Neural cell (in vitro differentiated cells): ENCODE measurements at regions not wholly inside any gene's neighbourhood (a gene's known extent, or its start where the extent isn't known, plus 50 kb on each side); places are given as distances from the start of the nearest gene placed in this dataset.

Experiments used
- H2AFZ ChIP-seq: fragments of 200-600, 300-800 bp; sonication (generic), shearing (Covaris generic); 2 replicates; pipeline ENCODE4 v1.6.0; 2014; ENCODE audit warnings: low read depth, mild to moderate bottlenecking, antibody characterized with exemption, low read length, moderate library complexity
- H3F3A ChIP-seq: fragments of 200-600 bp; shearing (Covaris generic); 2 replicates; pipeline ENCODE4 v1.6.1; 2016; ENCODE audit warnings: mild to moderate bottlenecking, moderate library complexity, mixed read lengths, antibody characterized with exemption, low read length; ENCODE audit not compliant: insufficient read depth, poor library complexity, severe bottlenecking
- H3K27ac ChIP-seq: fragments of 200-600, 300-800 bp; sonication (generic), shearing (Covaris generic); 2 replicates; pipeline ENCODE4 v1.5.1; 2014; ENCODE audit warnings: mild to moderate bottlenecking, low read length, moderate library complexity
- H3K27me3 ChIP-seq: fragments of 300-800, 200-600 bp; sonication (generic), shearing (Covaris generic); 2 replicates; pipeline ENCODE4 v1.6.0; 2014; ENCODE audit warnings: mild to moderate bottlenecking, low read depth, low read length, moderate library complexity; ENCODE audit not compliant: insufficient read depth
- H3K36me3 ChIP-seq: fragments of 300-800, 200-600 bp; sonication (generic), shearing (Covaris generic); 2 replicates; pipeline ENCODE4 v1.5.1; 2014; ENCODE audit warnings: mild to moderate bottlenecking, antibody characterized with exemption, low read length, moderate library complexity; ENCODE audit not compliant: insufficient read depth
- H3K4me2 ChIP-seq: fragments of 300-800, 200-600 bp; sonication (generic), shearing (Covaris generic); 2 replicates; pipeline ENCODE4 v1.6.0; 2014; ENCODE audit warnings: mild to moderate bottlenecking, low read length
- H3K4me3 ChIP-seq: fragments of 300-800, 200-600 bp; sonication (generic), shearing (Covaris generic); 2 replicates; pipeline ENCODE4 v1.5.1; 2014; ENCODE audit warnings: mild to moderate bottlenecking, low read length, moderate library complexity
- H3K79me2 ChIP-seq: fragments of 200-600 bp; shearing (Covaris generic); replicated peaks from 2 replicates; pipeline ENCODE4 v1.6.0; 2014; ENCODE audit warnings: mild to moderate bottlenecking, low read length, moderate library complexity; ENCODE audit not compliant: insufficient read depth
- H3K9ac ChIP-seq: fragments of 300-800, 200-600 bp; sonication (generic), shearing (Covaris generic); 2 replicates; pipeline ENCODE4 v1.6.1; 2016; ENCODE audit warnings: mild to moderate bottlenecking, low read length, mixed read lengths
- H3K9me2 ChIP-seq: fragments of 200-600 bp; shearing (Covaris generic); 2 replicates; pipeline ENCODE4 v1.6.1; 2016; ENCODE audit warnings: mild to moderate bottlenecking, low read length, mixed read lengths; ENCODE audit not compliant: insufficient read depth
- H3K9me3 ChIP-seq: fragments of 200-600, 300-800 bp; sonication (generic), shearing (Covaris generic); 2 replicates; pipeline ENCODE4 v1.6.1; 2016; ENCODE audit warnings: mild to moderate bottlenecking, mixed run types, low read length, moderate library complexity, mixed read lengths
- H4K20me1 ChIP-seq: fragments of 200-600 bp; shearing (Covaris generic); 2 replicates; pipeline ENCODE4 v1.6.1; 2016; ENCODE audit warnings: mild to moderate bottlenecking, mixed run types; ENCODE audit not compliant: insufficient read depth
- CTCF ChIP-seq: fragments of 450-650 bp; IDR thresholded peaks from 2 replicates; pipeline ENCODE4 v1.5.1; 2014; ENCODE audit warnings: antibody characterized with exemption, mild to moderate bottlenecking, moderate library complexity; ENCODE audit not compliant: poor library complexity, severe bottlenecking
- EP300 ChIP-seq: fragments of 450-650 bp; conservative IDR thresholded peaks from 2 replicates; pipeline ENCODE4 v1.6.1; 2014; ENCODE audit warnings: antibody characterized with exemption, mild to moderate bottlenecking, moderate library complexity; ENCODE audit not compliant: poor library complexity, severe bottlenecking
- EZH2 ChIP-seq: fragments of 200-600, 300-800 bp; shearing (Covaris generic), sonication (generic); IDR thresholded peaks from 2 replicates; pipeline ENCODE4 v1.6.1; 2014; ENCODE audit warnings: antibody characterized with exemption, low read length, borderline replicate concordance, mild to moderate bottlenecking; ENCODE audit not compliant: insufficient read depth, poor library complexity, severe bottlenecking
- MXI1 ChIP-seq: fragments of 450-650 bp; conservative IDR thresholded peaks from 2 replicates; pipeline ENCODE4 v1.6.1; 2014; ENCODE audit warnings: antibody characterized with exemption, mild to moderate bottlenecking; ENCODE audit not compliant: poor library complexity, severe bottlenecking
- POLR2AphosphoS5 ChIP-seq: IDR thresholded peaks from 2 replicates; pipeline ENCODE4 v1.6.1; 2012
- RAD21 ChIP-seq: fragments of 450-650 bp; conservative IDR thresholded peaks from 2 replicates; pipeline ENCODE4 v1.6.1; 2014; ENCODE audit warnings: antibody characterized with exemption, mild to moderate bottlenecking, moderate library complexity
- SMC3 ChIP-seq: fragments of 450-650 bp; conservative IDR thresholded peaks from 2 replicates; pipeline ENCODE4 v1.6.1; 2014; ENCODE audit warnings: antibody characterized with exemption, mild to moderate bottlenecking, moderate library complexity; ENCODE audit not compliant: poor library complexity
- TAF1 ChIP-seq: IDR thresholded peaks from 2 replicates; pipeline ENCODE4 v1.6.1; 2012; ENCODE audit warnings: low read depth
- TF ChIP-seq, protein P1 (sequence below): IDR thresholded peaks from 2 replicates; pipeline ENCODE4 v1.6.1; 2012; ENCODE audit warnings: borderline replicate concordance

DNA sequence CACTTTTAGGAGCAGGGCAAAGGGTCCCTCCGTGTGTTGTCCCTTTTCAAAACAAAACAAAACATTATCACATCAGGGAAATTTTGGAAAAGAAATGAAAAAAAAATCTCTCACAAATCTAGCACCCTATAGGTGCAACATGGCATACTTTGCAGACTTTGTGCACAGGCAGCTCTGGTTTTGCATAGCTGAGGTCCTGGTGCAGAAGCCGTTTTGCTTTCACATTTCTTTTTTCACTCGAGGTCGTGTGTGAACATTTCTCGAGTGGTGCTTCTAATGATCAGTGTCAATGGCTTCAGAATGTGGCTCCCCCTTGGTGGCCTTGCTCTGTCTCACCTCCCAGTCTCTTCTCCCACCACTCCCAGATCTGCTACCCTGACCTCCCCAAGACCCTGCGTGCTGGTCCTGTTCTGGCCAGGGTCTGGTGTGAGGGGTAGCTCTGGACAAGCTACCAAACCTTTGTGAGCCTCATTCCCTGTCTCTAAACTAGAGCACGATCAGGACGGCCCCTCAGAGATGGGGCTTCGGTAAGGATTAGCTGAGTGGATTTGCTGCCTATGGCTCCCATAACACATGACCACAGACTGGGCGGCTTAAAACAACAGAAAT, 258.0 kb downstream of the NSG2 start:
- Histone ChIP-seq H3K4me2 (no peak overlapping the region), H3K27me3 (no peaks in the 10 kb centered on the region), H3K9me3 (no peaks in the 10 kb centered on the region), H4K20me1 (no peaks in the 10 kb centered on the region), H3K27ac (no peak overlapping the region), H3K79me2 (no peaks in the 10 kb centered on the region), H2AFZ (no peak overlapping the region), H3K36me3 (no peaks in the 10 kb centered on the region), H3K4me3 (no peak overlapping the region), H3K9ac (no peak overlapping the region), H3F3A (no peaks in the 10 kb centered on the region), H3K9me2 (no peaks in the 10 kb centered on the region)
- TF ChIP-seq EP300 (no peak), TAF1 (no peak), SMC3 (no peak), EZH2 (no peak), POLR2AphosphoS5 (no peak), RAD21 (no peak), CTCF (no peak), MXI1 (no peak)
- TF ChIP-seq, protein P1, sequence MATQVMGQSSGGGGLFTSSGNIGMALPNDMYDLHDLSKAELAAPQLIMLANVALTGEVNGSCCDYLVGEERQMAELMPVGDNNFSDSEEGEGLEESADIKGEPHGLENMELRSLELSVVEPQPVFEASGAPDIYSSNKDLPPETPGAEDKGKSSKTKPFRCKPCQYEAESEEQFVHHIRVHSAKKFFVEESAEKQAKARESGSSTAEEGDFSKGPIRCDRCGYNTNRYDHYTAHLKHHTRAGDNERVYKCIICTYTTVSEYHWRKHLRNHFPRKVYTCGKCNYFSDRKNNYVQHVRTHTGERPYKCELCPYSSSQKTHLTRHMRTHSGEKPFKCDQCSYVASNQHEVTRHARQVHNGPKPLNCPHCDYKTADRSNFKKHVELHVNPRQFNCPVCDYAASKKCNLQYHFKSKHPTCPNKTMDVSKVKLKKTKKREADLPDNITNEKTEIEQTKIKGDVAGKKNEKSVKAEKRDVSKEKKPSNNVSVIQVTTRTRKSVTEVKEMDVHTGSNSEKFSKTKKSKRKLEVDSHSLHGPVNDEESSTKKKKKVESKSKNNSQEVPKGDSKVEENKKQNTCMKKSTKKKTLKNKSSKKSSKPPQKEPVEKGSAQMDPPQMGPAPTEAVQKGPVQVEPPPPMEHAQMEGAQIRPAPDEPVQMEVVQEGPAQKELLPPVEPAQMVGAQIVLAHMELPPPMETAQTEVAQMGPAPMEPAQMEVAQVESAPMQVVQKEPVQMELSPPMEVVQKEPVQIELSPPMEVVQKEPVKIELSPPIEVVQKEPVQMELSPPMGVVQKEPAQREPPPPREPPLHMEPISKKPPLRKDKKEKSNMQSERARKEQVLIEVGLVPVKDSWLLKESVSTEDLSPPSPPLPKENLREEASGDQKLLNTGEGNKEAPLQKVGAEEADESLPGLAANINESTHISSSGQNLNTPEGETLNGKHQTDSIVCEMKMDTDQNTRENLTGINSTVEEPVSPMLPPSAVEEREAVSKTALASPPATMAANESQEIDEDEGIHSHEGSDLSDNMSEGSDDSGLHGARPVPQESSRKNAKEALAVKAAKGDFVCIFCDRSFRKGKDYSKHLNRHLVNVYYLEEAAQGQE: no peak

- Histone ChIP-seq H3K36me3 (no peaks in the 10 kb centered on the region), H3K9me2 (no peaks in the 10 kb centered on the region), H3K27ac (no peak overlapping the region)
Measured at GRCh38 chr5:174305241-174305681, 259.8 kb downstream of the NSG2 start.

More at GRCh38 chr5:174305241-174305681, 259.8 kb downstream of the NSG2 start:
- Histone ChIP-seq H3K9me3 (no peaks in the 10 kb centered on the region), H4K20me1 (no peaks in the 10 kb centered on the region), H2AFZ (no peak overlapping the region), H3K9ac (no peak overlapping the region), H3F3A (no peaks in the 10 kb centered on the region), H3K79me2 (no peaks in the 10 kb centered on the region), H3K4me2 (no peak overlapping the region), H3K27me3 (no peaks in the 10 kb centered on the region), H3K4me3 (no peak overlapping the region)
- TF ChIP-seq TAF1 (no peak), POLR2AphosphoS5 (no peak)
- TF ChIP-seq, protein P1: no peak
